GM12865 (cell line): ENCODE measurements at regions not wholly inside any gene's neighbourhood (a gene's known extent, or its start where the extent isn't known, plus 50 kb on each side); places are given as distances from the start of the nearest gene placed in this dataset.

Source experiments
- DNase-seq: peaks from one replicate; pipeline ENCODE4 v3.0.0; 2010; ENCODE audit warnings: low read depth
- H3K4me3 ChIP-seq: 2 replicates; pipeline ENCODE4 v1.5.1; 2011; ENCODE audit warnings: mild to moderate bottlenecking, low read depth, low read length, control low read depth
- TF ChIP-seq, protein P1 (sequence below): IDR thresholded peaks from 2 replicates; pipeline ENCODE4 v1.5.1; 2011; ENCODE audit warnings: low read length, control low read depth, low read depth, inconsistent platforms; ENCODE audit not compliant: insufficient read depth; ENCODE audit errors: missing control alignments

GRCh38 chr9:101791533-101791932, 53.1 kb upstream of the GRIN3A start:
- DNase-seq = no peak
- no peak overlapping the region for H3K4me3 ChIP-seq
- TF ChIP-seq, protein P1, sequence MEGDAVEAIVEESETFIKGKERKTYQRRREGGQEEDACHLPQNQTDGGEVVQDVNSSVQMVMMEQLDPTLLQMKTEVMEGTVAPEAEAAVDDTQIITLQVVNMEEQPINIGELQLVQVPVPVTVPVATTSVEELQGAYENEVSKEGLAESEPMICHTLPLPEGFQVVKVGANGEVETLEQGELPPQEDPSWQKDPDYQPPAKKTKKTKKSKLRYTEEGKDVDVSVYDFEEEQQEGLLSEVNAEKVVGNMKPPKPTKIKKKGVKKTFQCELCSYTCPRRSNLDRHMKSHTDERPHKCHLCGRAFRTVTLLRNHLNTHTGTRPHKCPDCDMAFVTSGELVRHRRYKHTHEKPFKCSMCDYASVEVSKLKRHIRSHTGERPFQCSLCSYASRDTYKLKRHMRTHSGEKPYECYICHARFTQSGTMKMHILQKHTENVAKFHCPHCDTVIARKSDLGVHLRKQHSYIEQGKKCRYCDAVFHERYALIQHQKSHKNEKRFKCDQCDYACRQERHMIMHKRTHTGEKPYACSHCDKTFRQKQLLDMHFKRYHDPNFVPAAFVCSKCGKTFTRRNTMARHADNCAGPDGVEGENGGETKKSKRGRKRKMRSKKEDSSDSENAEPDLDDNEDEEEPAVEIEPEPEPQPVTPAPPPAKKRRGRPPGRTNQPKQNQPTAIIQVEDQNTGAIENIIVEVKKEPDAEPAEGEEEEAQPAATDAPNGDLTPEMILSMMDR = no peak
